ENCODE measurements at regions not wholly inside any gene's neighbourhood (a gene's known extent, or its start where the extent isn't known, plus 50 kb on each side); places are given as distances from the start of the nearest gene placed in this dataset.

DNA sequence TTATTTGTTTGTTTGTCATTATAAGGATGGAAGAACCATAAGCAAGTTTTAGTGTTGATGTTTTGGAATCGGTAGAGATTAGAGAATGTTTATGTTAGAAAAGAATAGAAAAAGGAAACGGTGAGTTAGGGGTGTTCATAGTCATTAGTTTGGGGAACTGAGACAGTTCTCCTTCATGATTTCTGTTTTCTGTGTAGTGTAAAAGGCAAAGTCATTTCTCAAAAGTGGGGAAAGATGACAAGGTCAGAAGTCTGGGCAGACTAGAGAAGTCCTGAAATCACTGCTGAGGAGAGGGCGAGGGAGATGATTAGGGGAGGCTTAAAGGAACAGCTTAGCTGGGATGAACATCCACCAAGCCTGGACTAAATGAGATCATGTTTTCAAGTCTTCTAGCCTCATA lies 498.9 kb downstream of the TTLL7 start:
- no peak for TF ChIP-seq CTCF (IDR thresholded peaks at IDR 0.05; ENCODE audit: low read length)
- no peak for TF ChIP-seq EZH2 (IDR thresholded peaks at IDR 0.05; ENCODE audit: borderline replicate concordance, low read length)
- Histone ChIP-seq H3K27me3 (ENCODE audit: insufficient read depth, low read length) (no peaks in the 10 kb centered on the region), H3K9me2 (ENCODE audit: low read depth, low read length) (no peaks in the 10 kb centered on the region), H3K27ac (ENCODE audit: low read depth, low read length, poor library complexity, severe bottlenecking) (no peak overlapping the region), H3F3A (ENCODE audit: insufficient read depth, low read length) (no peaks in the 10 kb centered on the region), H3K79me2 (ENCODE audit: insufficient read depth, low read length) (no peaks in the 10 kb centered on the region), H3K4me2 (ENCODE audit: low read length) (no peak overlapping the region), H4K20me1 (ENCODE audit: insufficient read depth, low read length) (no peaks in the 10 kb centered on the region), H3K36me3 (ENCODE audit: insufficient read depth, low read length) (no peaks in the 10 kb centered on the region), H2AFZ (ENCODE audit: low read length) (no peak overlapping the region), H3K9me3 (ENCODE audit: low read length) (no peaks in the 10 kb centered on the region), H3K9ac (ENCODE audit: low read length) (no peak overlapping the region), H3K4me3 (ENCODE audit: low read depth, low read length, poor library complexity, severe bottlenecking) (no peak overlapping the region), H3K4me1 (ENCODE audit: insufficient read depth, low read length, severe bottlenecking) (no peaks in the 10 kb centered on the region)

GRCh38 chr1:83497563-83497962 lies 501.4 kb downstream of the TTLL7 start:
- H3K9ac ChIP-seq (ENCODE audit: low read length): no peak overlapping the region
- no peak overlapping the region for H3K4me2 ChIP-seq (ENCODE audit: low read length)
- no peaks in the 10 kb centered on the region for H3K4me1 ChIP-seq (ENCODE audit: insufficient read depth, low read length, severe bottlenecking)
- no peaks in the 10 kb centered on the region for H3K79me2 ChIP-seq (ENCODE audit: insufficient read depth, low read length)
- no peaks in the 10 kb centered on the region for H3K9me2 ChIP-seq (ENCODE audit: low read depth, low read length)
- no peak overlapping the region for H2AFZ ChIP-seq (ENCODE audit: low read length)
- H3K27me3 ChIP-seq (ENCODE audit: insufficient read depth, low read length): no peaks in the 10 kb centered on the region
- no peak overlapping the region for H3K27ac ChIP-seq (ENCODE audit: low read depth, low read length, poor library complexity, severe bottlenecking)
- no peaks in the 10 kb centered on the region for H4K20me1 ChIP-seq (ENCODE audit: insufficient read depth, low read length)
- no peaks in the 10 kb centered on the region for H3K9me3 ChIP-seq (ENCODE audit: low read length)
- no peaks in the 10 kb centered on the region for H3F3A ChIP-seq (ENCODE audit: insufficient read depth, low read length)
- no peaks in the 10 kb centered on the region for H3K36me3 ChIP-seq (ENCODE audit: insufficient read depth, low read length)
- H3K4me3 ChIP-seq (ENCODE audit: low read depth, low read length, poor library complexity, severe bottlenecking): no peak overlapping the region
- TF ChIP-seq EZH2 (IDR thresholded peaks at IDR 0.05; ENCODE audit: borderline replicate concordance, low read length) (no peak), CTCF (IDR thresholded peaks at IDR 0.05; ENCODE audit: low read length) (no peak)

GRCh38 chr1:83495560-83495959 lies 503.4 kb downstream of the TTLL7 start:
- H3F3A ChIP-seq (ENCODE audit: insufficient read depth, low read length): no peaks in the 10 kb centered on the region
- H3K9ac ChIP-seq (ENCODE audit: low read length): no peak overlapping the region
- no peaks in the 10 kb centered on the region for H3K4me1 ChIP-seq (ENCODE audit: insufficient read depth, low read length, severe bottlenecking)
- no peaks in the 10 kb centered on the region for H3K36me3 ChIP-seq (ENCODE audit: insufficient read depth, low read length)
- H3K27me3 ChIP-seq (ENCODE audit: insufficient read depth, low read length): no peaks in the 10 kb centered on the region
- no peaks in the 10 kb centered on the region for H3K79me2 ChIP-seq (ENCODE audit: insufficient read depth, low read length)
- TF ChIP-seq EZH2 (IDR thresholded peaks at IDR 0.05; ENCODE audit: borderline replicate concordance, low read length) (no peak), CTCF (IDR thresholded peaks at IDR 0.05; ENCODE audit: low read length) (no peak)
- H3K4me3 ChIP-seq (ENCODE audit: low read depth, low read length, poor library complexity, severe bottlenecking): no peak overlapping the region
- no peak overlapping the region for H3K27ac ChIP-seq (ENCODE audit: low read depth, low read length, poor library complexity, severe bottlenecking)
- H3K9me2 ChIP-seq (ENCODE audit: low read depth, low read length): no peaks in the 10 kb centered on the region
- no peaks in the 10 kb centered on the region for H4K20me1 ChIP-seq (ENCODE audit: insufficient read depth, low read length)
- no peak overlapping the region for H2AFZ ChIP-seq (ENCODE audit: low read length)
- no peaks in the 10 kb centered on the region for H3K9me3 ChIP-seq (ENCODE audit: low read length)
- no peak overlapping the region for H3K4me2 ChIP-seq (ENCODE audit: low read length)
